ENCODE measurements at regions not wholly inside any gene's neighbourhood (a gene's known extent, or its start where the extent isn't known, plus 50 kb on each side); places are given as distances from the start of the nearest gene placed in this dataset.

DNA sequence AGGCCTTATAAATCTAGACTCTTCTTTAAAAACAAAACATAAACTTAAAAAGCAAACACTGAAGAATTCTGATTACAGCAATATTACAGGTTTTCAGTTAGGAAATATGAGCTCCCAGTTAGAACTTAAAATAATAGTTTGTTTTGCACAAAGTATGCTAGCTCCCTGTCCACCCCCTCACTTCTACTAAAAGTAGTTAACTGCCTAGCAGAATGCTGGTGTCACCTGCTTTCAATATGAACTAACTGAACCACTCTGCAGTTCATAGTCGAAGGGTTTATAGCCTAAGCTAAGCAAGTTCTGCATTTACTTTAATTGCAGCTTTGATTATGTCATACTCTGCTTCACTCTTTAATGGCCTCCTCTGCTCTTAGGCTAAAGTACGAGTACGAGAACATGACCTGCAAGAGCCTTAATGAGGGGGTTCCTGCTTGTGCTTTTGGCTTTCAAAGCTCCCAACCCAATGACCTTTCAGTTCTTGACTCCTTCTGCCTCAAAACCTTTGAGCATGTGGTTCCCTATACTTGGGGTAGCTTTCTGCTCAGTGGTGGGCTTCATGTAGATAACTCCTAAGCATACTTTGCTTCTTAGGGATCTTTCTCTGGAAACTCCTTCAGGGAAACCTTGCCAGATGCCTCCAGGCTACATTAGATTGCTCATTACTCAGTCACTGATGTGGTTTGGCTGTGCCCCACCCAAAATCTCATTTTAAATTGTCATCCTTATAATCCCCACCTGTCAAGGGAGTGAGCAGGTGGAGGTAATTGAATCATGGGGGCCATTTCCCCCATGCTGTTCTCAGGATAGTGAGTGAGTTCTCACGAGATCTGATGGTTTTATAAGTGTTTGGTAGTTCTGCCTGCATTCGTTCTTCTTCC is 278.9 kb upstream of the ARGLU1 start:
- RAD21 ChIA-PET (ENCODE audit: low non-redundant PET in 1 of 2, low total read pairs in 2 of 2, uncharacterized antibody in 2 of 2, unreplicated experiment in 2 of 2): no interaction called here
- Histone ChIP-seq H2AFZ (ENCODE audit: low read depth, low read length, poor library complexity, severe bottlenecking) (no peak overlapping the region), H3K4me1 (ENCODE audit: control insufficient read depth in 1 of 2, insufficient read depth in 2 of 2, low read length in 2 of 2) (no peaks in the 10 kb centered on the region), H3K4me2 (ENCODE audit: low read length) (no peak overlapping the region), H3K27me3 (ENCODE audit: insufficient read depth, low read length) (peaks cover 6% of the 10 kb centered on the region; the same call in 1 of the 2 replicates), H3K9ac (ENCODE audit: low read length) (no peak overlapping the region), H3K79me2 (ENCODE audit: insufficient read depth, low read length) (no peaks in the 10 kb centered on the region), H3K4me3 (replicated peaks in 1 of 2; ENCODE audit: low read depth in 1 of 2, low read length in 2 of 2) (no peak overlapping the region), H3K9me2 (ENCODE audit: insufficient read depth) (no peaks in the 10 kb centered on the region), H3K27ac (ENCODE audit: low read depth, low read length) (no peak overlapping the region), H3K36me3 (ENCODE audit: control insufficient read depth in 1 of 2, insufficient read depth in 2 of 2, low read length in 2 of 2) (no peaks in the 10 kb centered on the region), H3K9me3 (ENCODE audit: control insufficient read depth in 1 of 2, insufficient read depth in 1 of 2, low read depth in 1 of 2, low read length in 2 of 2) (no peaks in the 10 kb centered on the region), H4K20me1 (ENCODE audit: insufficient read depth) (no peaks in the 10 kb centered on the region)
- TF ChIP-seq EZH2 (IDR thresholded peaks at IDR 0.05): no peak
- TF ChIP-seq, protein P1, sequence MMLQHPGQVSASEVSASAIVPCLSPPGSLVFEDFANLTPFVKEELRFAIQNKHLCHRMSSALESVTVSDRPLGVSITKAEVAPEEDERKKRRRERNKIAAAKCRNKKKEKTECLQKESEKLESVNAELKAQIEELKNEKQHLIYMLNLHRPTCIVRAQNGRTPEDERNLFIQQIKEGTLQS (IDR thresholded peaks at IDR 0.05): no peak
- TF ChIP-seq RAD21 (IDR thresholded peaks at IDR 0.05; ENCODE audit: low read depth): no peak
- TF ChIP-seq SRF (IDR thresholded peaks at IDR 0.05; ENCODE audit: low read depth): no peak
- no peak for TF ChIP-seq ELF1 (IDR thresholded peaks at IDR 0.05; ENCODE audit: borderline replicate concordance, low read depth)
- TF ChIP-seq POLR2AphosphoS5 (IDR thresholded peaks at IDR 0.05; ENCODE audit: low read depth, low read length): no peak
- no peak for TF ChIP-seq ZFX (IDR thresholded peaks at IDR 0.05)
- POLR2A ChIA-PET: no interaction called here
- BruUV-seq (replicated peaks): no TSS peak
- no peak for ATAC-seq
- no peak for DNase-seq (ENCODE audit: low read depth, low spot score)
- CTCF ChIA-PET: no interaction called here
- intact Hi-C loops (cut with micrococcal nuclease): no loop called here

DNA sequence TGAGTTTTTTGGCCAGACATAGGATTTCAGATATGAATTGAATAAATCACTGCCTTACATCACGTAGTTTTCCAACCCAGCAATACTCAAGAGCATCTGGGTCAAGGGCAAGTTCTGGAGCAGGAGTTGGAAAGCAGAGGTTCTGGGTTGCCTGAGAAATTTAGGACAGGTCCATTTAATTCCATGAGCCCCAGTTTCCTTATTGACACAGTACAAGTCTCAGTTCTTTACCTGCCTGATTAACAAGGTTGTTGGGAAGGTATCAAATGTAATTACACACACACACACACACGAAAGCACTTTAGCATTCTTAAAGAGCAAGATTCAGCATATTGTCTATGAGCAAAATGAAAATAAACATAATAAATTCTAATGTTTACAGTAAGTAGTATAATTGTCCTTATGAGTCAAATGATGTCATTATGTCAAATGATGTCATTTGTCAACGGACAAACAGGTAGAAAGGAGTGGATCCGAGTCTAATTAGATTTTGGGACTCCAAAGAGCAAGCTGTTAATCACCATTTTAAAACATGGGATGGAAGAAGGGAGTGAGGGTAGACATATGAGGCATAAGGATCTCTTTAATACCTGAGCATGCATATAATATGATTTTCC is 268.4 kb upstream of the ARGLU1 start:
- Histone ChIP-seq H3K27me3 (ENCODE audit: insufficient read depth, low read length) (peaks cover 11% of the 10 kb centered on the region; the same call in 1 of the 2 replicates), H3K4me3 (replicated peaks in 1 of 2; ENCODE audit: low read depth in 1 of 2, low read length in 2 of 2) (no peak overlapping the region), H3K36me3 (ENCODE audit: control insufficient read depth in 1 of 2, insufficient read depth in 2 of 2, low read length in 2 of 2) (no peaks in the 10 kb centered on the region), H3K9ac (ENCODE audit: low read length) (no peak overlapping the region), H3K79me2 (ENCODE audit: insufficient read depth, low read length) (no peaks in the 10 kb centered on the region), H4K20me1 (ENCODE audit: insufficient read depth) (no peaks in the 10 kb centered on the region), H3K4me2 (ENCODE audit: low read length) (no peak overlapping the region), H3K4me1 (ENCODE audit: control insufficient read depth in 1 of 2, insufficient read depth in 2 of 2, low read length in 2 of 2) (no peaks in the 10 kb centered on the region), H3K27ac (ENCODE audit: low read depth, low read length) (no peak overlapping the region), H3K9me3 (ENCODE audit: control insufficient read depth in 1 of 2, insufficient read depth in 1 of 2, low read depth in 1 of 2, low read length in 2 of 2) (no peaks in the 10 kb centered on the region), H3K9me2 (ENCODE audit: insufficient read depth) (no peaks in the 10 kb centered on the region), H2AFZ (ENCODE audit: low read depth, low read length, poor library complexity, severe bottlenecking) (no peak overlapping the region)
- CTCF ChIA-PET: no interaction called here
- DNase-seq (ENCODE audit: low read depth, low spot score) (no peak), ATAC-seq (no peak)
- POLR2A ChIA-PET: no interaction called here
- intact Hi-C loops (cut with micrococcal nuclease): no loop called here
- TF ChIP-seq JUND (IDR thresholded peaks at IDR 0.05) (no peak), EGR1 (IDR thresholded peaks at IDR 0.05; ENCODE audit: low read depth) (no peak), TCF7L2 (IDR thresholded peaks at IDR 0.05; ENCODE audit: borderline replicate concordance, extremely low read depth, insufficient read depth, insufficient read length) (no peak)
- TF ChIP-seq, protein P2, sequence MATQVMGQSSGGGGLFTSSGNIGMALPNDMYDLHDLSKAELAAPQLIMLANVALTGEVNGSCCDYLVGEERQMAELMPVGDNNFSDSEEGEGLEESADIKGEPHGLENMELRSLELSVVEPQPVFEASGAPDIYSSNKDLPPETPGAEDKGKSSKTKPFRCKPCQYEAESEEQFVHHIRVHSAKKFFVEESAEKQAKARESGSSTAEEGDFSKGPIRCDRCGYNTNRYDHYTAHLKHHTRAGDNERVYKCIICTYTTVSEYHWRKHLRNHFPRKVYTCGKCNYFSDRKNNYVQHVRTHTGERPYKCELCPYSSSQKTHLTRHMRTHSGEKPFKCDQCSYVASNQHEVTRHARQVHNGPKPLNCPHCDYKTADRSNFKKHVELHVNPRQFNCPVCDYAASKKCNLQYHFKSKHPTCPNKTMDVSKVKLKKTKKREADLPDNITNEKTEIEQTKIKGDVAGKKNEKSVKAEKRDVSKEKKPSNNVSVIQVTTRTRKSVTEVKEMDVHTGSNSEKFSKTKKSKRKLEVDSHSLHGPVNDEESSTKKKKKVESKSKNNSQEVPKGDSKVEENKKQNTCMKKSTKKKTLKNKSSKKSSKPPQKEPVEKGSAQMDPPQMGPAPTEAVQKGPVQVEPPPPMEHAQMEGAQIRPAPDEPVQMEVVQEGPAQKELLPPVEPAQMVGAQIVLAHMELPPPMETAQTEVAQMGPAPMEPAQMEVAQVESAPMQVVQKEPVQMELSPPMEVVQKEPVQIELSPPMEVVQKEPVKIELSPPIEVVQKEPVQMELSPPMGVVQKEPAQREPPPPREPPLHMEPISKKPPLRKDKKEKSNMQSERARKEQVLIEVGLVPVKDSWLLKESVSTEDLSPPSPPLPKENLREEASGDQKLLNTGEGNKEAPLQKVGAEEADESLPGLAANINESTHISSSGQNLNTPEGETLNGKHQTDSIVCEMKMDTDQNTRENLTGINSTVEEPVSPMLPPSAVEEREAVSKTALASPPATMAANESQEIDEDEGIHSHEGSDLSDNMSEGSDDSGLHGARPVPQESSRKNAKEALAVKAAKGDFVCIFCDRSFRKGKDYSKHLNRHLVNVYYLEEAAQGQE (IDR thresholded peaks at IDR 0.05; ENCODE audit: low read depth): no peak
- BruUV-seq (replicated peaks): no TSS peak
- RAD21 ChIA-PET (ENCODE audit: low non-redundant PET in 1 of 2, low total read pairs in 2 of 2, uncharacterized antibody in 2 of 2, unreplicated experiment in 2 of 2): no interaction called here
